ENCODE measurements at regions not wholly inside any gene's neighbourhood (a gene's known extent, or its start where the extent isn't known, plus 50 kb on each side); places are given as distances from the start of the nearest gene placed in this dataset.

DNA sequence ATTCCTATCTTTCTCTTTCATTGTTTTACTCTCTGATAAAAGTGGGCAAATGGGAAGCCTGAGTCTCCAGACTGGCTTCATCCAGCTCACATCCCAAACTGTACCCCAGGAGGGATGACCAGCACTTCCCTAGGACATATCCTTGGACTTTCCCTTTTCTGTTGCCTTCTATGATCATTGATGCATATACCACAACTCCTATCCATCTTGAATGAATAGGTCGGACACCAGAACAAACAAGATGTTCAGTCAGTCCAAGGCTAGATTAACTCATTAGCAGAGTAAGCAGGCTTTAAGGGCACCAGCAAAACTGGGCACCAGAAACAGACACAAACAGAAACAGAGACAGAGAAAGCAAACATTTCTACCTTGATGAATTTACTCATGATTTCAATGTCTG is 159.1 kb upstream of the RGMB start:
- no peak for ATAC-seq
- TF ChIP-seq ARNTL (CRISPR knock-in tag; IDR thresholded peaks at IDR 0.05; ENCODE audit: borderline replicate concordance, low read depth) (no peak), SNAI2 (CRISPR knock-in tag; IDR thresholded peaks at IDR 0.05) (no peak), PPARA (CRISPR knock-in tag; IDR thresholded peaks at IDR 0.05; ENCODE audit: borderline replicate concordance) (no peak), ZC3H10 (CRISPR knock-in tag; IDR thresholded peaks at IDR 0.05) (no peak), ZFP30 (CRISPR knock-in tag; IDR thresholded peaks at IDR 0.05) (no peak), BACH2 (CRISPR knock-in tag; IDR thresholded peaks at IDR 0.05; ENCODE audit: borderline replicate concordance) (no peak), TOX (CRISPR knock-in tag; IDR thresholded peaks at IDR 0.05; ENCODE audit: borderline replicate concordance) (no peak), OSR1 (CRISPR knock-in tag; IDR thresholded peaks at IDR 0.05) (no peak)
- TF ChIP-seq, protein P1, sequence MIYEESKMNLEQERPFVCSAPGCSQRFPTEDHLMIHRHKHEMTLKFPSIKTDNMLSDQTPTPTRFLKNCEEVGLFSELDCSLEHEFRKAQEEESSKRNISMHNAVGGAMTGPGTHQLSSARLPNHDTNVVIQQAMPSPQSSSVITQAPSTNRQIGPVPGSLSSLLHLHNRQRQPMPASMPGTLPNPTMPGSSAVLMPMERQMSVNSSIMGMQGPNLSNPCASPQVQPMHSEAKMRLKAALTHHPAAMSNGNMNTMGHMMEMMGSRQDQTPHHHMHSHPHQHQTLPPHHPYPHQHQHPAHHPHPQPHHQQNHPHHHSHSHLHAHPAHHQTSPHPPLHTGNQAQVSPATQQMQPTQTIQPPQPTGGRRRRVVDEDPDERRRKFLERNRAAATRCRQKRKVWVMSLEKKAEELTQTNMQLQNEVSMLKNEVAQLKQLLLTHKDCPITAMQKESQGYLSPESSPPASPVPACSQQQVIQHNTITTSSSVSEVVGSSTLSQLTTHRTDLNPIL (CRISPR knock-in tag; IDR thresholded peaks at IDR 0.05; ENCODE audit: low read depth) = no peak
- TF ChIP-seq, protein P2, sequence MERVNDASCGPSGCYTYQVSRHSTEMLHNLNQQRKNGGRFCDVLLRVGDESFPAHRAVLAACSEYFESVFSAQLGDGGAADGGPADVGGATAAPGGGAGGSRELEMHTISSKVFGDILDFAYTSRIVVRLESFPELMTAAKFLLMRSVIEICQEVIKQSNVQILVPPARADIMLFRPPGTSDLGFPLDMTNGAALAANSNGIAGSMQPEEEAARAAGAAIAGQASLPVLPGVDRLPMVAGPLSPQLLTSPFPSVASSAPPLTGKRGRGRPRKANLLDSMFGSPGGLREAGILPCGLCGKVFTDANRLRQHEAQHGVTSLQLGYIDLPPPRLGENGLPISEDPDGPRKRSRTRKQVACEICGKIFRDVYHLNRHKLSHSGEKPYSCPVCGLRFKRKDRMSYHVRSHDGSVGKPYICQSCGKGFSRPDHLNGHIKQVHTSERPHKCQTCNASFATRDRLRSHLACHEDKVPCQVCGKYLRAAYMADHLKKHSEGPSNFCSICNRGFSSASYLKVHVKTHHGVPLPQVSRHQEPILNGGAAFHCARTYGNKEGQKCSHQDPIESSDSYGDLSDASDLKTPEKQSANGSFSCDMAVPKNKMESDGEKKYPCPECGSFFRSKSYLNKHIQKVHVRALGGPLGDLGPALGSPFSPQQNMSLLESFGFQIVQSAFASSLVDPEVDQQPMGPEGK (CRISPR knock-in tag; IDR thresholded peaks at IDR 0.05; ENCODE audit: borderline replicate concordance) = no peak

DNA sequence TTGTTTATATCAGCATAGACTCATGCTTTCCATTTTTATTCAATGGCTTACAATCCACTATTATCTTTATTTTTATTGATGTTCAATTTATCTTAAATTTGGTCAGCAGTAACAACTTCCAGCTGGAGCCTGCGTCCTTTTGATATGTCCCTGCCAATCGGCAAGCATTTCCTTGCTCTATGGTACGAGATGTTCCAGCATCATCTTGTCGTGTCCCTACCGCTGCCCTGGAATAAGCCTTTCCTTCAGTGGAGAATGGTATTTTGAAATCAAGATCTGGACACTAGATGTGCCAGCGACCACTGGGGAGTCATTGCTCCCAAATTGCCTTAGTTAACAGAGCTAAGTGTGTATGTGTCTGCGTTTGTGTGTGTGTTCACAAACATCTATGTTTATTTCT is 151.6 kb upstream of the RGMB start:
- TF ChIP-seq ZNF8 (CRISPR knock-in tag; IDR thresholded peaks at IDR 0.05) (no peak), BACH2 (CRISPR knock-in tag; IDR thresholded peaks at IDR 0.05; ENCODE audit: borderline replicate concordance) (no peak)
- TF ChIP-seq, protein P3, sequence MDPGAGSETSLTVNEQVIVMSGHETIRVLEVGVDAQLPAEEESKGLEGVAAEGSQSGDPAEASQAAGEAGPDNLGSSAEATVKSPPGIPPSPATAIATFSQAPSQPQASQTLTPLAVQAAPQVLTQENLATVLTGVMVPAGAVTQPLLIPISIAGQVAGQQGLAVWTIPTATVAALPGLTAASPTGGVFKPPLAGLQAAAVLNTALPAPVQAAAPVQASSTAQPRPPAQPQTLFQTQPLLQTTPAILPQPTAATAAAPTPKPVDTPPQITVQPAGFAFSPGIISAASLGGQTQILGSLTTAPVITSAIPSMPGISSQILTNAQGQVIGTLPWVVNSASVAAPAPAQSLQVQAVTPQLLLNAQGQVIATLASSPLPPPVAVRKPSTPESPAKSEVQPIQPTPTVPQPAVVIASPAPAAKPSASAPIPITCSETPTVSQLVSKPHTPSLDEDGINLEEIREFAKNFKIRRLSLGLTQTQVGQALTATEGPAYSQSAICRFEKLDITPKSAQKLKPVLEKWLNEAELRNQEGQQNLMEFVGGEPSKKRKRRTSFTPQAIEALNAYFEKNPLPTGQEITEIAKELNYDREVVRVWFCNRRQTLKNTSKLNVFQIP (CRISPR knock-in tag; IDR thresholded peaks at IDR 0.05; ENCODE audit: borderline replicate concordance, low read depth) = no peak
- no peak for ATAC-seq

GRCh38 chr5:98624145-98624880 is 149.2 kb upstream of the RGMB start:
- no peak for ATAC-seq
- no peak for TF ChIP-seq SNAI2 (CRISPR knock-in tag; IDR thresholded peaks at IDR 0.05)
- TF ChIP-seq BACH2 (CRISPR knock-in tag; IDR thresholded peaks at IDR 0.05; ENCODE audit: borderline replicate concordance) = no peak
- TF ChIP-seq PPARA (CRISPR knock-in tag; IDR thresholded peaks at IDR 0.05; ENCODE audit: borderline replicate concordance) = no peak
- no peak for TF ChIP-seq ZNF70 (CRISPR knock-in tag; IDR thresholded peaks at IDR 0.05)
- TF ChIP-seq, protein P4, sequence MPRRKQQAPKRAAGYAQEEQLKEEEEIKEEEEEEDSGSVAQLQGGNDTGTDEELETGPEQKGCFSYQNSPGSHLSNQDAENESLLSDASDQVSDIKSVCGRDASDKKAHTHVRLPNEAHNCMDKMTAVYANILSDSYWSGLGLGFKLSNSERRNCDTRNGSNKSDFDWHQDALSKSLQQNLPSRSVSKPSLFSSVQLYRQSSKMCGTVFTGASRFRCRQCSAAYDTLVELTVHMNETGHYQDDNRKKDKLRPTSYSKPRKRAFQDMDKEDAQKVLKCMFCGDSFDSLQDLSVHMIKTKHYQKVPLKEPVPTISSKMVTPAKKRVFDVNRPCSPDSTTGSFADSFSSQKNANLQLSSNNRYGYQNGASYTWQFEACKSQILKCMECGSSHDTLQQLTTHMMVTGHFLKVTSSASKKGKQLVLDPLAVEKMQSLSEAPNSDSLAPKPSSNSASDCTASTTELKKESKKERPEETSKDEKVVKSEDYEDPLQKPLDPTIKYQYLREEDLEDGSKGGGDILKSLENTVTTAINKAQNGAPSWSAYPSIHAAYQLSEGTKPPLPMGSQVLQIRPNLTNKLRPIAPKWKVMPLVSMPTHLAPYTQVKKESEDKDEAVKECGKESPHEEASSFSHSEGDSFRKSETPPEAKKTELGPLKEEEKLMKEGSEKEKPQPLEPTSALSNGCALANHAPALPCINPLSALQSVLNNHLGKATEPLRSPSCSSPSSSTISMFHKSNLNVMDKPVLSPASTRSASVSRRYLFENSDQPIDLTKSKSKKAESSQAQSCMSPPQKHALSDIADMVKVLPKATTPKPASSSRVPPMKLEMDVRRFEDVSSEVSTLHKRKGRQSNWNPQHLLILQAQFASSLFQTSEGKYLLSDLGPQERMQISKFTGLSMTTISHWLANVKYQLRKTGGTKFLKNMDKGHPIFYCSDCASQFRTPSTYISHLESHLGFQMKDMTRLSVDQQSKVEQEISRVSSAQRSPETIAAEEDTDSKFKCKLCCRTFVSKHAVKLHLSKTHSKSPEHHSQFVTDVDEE (CRISPR knock-in tag; IDR thresholded peaks at IDR 0.05) = no peak
- TF ChIP-seq, protein P5, sequence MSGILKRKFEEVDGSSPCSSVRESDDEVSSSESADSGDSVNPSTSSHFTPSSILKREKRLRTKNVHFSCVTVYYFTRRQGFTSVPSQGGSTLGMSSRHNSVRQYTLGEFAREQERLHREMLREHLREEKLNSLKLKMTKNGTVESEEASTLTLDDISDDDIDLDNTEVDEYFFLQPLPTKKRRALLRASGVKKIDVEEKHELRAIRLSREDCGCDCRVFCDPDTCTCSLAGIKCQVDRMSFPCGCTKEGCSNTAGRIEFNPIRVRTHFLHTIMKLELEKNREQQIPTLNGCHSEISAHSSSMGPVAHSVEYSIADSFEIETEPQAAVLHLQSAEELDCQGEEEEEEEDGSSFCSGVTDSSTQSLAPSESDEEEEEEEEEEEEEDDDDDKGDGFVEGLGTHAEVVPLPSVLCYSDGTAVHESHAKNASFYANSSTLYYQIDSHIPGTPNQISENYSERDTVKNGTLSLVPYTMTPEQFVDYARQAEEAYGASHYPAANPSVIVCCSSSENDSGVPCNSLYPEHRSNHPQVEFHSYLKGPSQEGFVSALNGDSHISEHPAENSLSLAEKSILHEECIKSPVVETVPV (CRISPR knock-in tag; IDR thresholded peaks at IDR 0.05) = no peak

DNA sequence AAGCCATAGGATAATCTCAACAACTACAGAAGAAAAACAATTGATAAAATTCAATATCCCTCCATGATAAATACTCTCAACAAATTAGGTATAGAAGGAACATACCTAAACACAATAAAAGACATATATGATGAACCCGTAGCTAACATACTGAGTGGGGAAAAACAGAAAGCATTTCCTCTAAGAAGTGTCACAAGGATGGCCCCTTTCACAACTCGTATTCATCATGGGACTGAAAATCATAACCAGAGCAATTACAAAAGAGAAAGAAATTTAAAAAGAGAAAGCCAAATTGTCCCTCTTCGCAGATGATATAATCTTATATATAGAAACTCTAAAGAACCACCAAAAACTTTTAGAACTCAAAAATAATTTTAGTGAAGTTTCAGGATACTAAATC is 146.3 kb upstream of the RGMB start:
- no peak for ATAC-seq
- no peak for TF ChIP-seq ARNTL (CRISPR knock-in tag; IDR thresholded peaks at IDR 0.05; ENCODE audit: borderline replicate concordance, low read depth)
- TF ChIP-seq, protein P2 (CRISPR knock-in tag; IDR thresholded peaks at IDR 0.05; ENCODE audit: borderline replicate concordance) = no peak
- TF ChIP-seq, protein P5 (CRISPR knock-in tag; IDR thresholded peaks at IDR 0.05) = no peak
- no peak for TF ChIP-seq SNAI2 (CRISPR knock-in tag; IDR thresholded peaks at IDR 0.05)
- no peak for TF ChIP-seq ZNF70 (CRISPR knock-in tag; IDR thresholded peaks at IDR 0.05)
- TF ChIP-seq RARB (CRISPR knock-in tag; IDR thresholded peaks at IDR 0.05) = no peak
- no peak for TF ChIP-seq BACH2 (CRISPR knock-in tag; IDR thresholded peaks at IDR 0.05; ENCODE audit: borderline replicate concordance)
- TF ChIP-seq, protein P1 (CRISPR knock-in tag; IDR thresholded peaks at IDR 0.05; ENCODE audit: low read depth) = no peak
- TF ChIP-seq CSDC2 (CRISPR knock-in tag; IDR thresholded peaks at IDR 0.05) = no peak
- TF ChIP-seq, protein P3 (CRISPR knock-in tag; IDR thresholded peaks at IDR 0.05; ENCODE audit: borderline replicate concordance, low read depth) = no peak
